Activated naive CD4-positive, alpha-beta T cell (primary cell): ENCODE measurements at regions not wholly inside any gene's neighbourhood (a gene's known extent, or its start where the extent isn't known, plus 50 kb on each side); places are given as distances from the start of the nearest gene placed in this dataset.

Experiments
- DNase-seq, 4 experiments: peaks; one replicate each; lab custom pipeline; 2025; lab: John Stamatoyannopoulos, UW

DNA sequence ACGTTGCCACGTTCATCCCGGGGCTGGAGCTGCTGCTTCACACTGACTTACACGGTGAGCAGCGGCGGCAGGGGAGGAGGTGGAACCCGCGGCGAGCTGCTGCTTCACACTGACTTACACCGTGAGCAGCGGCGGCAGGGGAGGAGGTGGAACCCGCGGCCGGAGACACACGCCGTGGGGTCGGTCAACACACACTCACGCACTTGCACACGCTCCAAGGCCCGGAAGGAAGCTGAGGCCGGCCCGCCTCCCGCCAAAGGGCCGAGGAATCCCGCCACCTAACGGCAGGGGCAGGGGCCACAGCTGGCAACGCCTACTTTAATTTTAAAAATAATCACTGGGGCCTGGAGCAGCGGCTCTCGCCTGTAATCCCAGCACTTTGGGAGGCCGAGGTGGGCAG lies 94.4 kb upstream of the FOXC1 start:
- no peak for DNase-seq

DNA sequence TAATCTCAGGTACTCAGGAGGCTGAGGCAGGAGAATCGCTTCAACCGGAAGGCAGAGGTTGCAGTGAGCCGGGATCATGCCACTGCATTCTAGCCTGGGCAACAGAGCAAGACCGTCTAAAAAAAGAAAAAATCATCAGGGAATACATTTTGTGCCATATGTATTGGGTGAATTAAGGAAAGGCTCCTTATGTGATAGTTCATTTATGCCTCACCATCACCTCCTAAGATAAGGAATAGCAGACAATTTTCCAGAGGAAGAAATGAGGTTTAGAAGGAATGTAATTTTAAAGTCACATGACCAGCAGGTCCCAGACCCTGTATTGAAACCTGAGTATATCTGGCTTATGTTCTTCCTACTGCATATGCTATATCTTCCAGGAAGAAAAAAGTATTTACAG lies 93.9 kb upstream of the FOXC1 start:
- no peak for DNase-seq

DNA sequence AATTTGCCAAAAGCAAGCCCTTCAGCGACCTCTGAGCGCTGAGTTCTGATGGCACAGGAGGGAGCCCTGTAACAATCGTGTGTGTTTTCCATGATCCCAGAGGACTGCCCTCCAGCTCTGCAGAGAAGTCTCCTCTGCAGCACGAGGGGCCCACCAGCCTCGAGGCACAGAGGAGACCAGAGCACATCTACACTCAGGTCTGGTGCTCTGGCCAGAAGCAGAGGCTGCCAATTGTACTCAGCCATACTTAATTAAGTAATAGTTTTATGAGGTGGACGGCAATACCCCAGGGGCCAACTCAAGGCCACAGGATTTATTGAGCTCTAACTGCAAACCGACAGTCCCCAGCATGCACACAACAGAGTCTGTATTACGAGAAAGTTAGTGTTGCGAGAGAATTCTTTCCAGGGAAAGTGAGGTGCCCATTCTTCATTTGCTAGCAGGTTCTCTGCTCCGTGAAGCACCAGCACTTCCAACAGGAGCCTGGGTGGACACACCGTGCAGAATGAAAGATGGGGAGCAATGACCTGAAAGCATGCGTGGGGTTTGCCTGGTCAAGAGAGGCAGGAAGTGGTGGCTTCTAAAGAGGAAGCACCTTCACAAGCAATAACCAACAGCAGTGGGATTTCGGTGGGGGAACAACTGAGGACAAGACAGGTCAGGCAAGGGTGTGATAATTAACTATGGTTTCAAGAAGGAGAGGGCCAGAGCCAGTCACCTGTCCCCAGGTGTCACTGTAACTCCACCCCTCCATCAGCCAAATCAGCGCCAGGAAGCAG lies 92.8 kb upstream of the FOXC1 start:
- no peak for DNase-seq

DNA sequence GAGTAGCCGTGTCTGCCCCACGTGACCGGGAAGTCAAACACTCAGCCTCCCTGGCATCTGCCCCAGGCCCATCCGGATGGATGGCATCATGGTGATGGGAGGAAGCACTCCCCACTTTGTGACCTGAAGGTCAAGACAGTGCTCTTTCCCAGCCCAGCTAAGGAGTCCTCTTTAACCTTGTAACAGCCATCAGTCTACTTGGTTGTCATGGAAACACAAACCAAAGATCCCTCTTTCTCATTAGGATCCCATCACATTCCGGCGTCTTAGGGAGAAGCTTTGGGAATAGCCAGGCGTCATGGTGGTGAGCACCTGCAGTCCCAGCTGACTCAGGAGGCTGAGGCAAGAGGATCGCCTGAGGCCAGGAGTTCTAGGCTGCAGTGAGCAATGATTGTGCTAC lies 90.9 kb upstream of the FOXC1 start:
- DNase-seq = no peak

DNA sequence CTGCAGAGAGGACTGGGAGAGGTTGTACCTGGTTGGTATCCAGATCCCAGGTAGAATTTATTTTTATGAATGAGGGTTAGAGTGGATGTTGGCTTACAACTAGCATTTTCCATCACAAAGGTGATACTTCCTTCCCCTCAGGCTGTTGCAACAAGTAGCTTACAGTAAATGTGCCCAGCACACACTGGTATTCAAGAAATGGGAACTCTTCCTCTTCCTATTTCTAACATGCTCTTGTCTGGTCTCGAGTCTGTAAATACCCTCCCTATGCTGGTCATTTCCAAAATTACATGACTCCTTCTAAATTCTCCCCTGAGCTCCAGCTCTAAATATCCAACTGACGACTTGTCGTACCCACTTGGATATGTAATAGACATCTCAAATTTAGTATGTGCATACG lies 90.1 kb upstream of the FOXC1 start:
- DNase-seq = no peak

DNA sequence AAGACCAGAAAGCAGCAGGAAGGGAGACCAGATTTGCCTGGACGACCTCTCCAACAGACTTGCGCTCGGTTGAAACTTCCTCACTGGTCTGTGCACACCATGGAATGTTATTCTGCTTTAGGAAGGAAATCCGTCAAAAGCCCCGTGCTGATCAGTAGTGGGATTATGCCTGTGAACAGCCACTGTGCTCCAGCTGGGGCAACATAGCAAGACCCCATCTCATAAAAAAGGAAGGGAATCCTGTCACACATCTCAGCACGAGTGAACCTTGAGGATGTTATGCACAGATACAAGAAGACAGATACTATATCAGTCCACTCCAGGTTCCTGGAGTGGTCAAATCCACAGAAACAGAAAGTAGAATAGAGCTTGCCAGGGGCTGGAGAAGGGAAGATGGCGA lies 86.9 kb upstream of the FOXC1 start:
- no peak for DNase-seq

DNA sequence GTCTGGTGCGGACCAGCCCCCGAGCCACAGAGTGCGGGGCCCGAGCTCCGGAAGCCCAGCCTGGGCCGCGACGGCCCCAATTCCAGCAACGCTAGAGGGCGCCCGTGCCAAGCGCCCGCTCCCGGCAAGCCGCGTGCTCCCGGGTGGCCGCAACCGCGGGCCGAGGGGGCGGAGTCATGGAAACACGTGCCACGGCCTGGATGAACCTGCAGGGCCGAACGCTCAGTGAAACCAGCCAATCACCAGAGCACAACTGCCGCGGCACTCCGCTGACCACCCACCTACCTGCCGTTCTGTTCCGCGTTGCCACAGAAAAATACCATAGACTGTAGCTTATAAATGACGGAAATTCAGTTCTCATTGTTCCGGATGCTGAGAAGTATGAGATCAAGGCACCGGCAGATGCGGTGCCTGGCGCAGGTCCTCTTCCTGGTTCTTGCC lies 85.7 kb upstream of the FOXC1 start:
- peak; percentile 19 to 65 (median 33) for DNase-seq

DNA sequence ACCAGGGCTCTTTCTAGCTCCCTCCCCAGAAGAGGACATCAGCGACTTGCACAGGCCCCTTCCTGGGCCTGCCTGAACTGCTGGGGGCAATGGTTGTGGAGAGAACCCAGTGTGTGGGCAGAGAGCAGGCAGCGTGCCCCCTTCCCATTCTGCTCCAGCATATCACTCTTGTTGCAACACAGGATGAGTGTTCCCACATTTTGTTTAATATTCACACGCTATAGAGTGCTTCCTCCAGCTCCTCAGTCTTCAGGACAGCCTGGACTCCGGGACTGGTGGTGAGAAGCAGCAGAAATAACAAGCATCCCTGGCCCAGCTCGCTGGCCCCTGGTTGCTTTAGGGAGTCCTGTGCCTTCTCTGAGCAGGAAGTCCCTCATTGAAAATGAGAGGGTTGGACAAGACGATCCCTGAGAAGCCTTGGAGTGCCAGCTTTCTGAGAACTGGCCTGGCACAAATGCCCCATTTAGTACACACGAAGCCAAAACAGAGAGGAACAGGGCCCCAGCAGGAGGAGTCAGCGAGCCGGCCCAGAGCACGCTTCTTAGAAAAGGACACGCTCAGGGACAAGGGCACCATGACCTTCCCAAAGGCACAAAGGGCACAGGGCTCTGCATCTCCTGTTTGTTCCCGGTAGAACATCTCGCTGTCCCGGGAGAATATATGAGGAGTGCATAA lies 84.2 kb upstream of the FOXC1 start:
- no peak for DNase-seq

DNA sequence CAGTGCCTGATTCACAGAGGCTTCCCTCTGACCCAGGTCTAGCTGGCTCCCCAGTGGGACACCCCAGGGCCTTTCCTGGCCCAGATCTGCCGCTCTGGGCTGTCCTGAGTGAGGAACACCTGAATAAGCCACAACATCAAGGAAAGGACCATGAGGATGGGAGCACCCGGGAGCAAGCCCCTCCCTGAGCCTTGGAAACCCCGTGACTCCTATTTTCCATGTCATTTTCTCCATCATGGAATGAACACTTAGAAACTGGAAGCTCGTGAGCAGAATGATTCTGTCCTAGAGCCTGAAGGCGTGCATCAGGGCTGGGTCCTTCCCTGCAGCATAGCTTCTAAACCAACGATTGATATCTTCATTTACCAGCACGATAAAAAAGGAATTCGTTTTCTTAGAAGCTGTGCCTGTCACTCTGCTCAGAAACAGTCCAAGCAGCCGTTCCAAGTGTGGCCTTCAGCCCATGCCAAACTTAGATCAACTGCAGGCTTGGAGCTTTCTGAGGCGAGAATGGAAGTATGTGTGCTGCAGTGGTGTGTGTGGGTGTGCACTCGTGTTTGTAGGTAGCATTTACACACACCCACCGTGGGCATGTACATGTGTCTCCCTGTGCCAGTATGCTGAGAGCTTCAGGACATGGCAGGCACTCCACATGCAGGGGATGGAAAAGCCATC lies 83.2 kb upstream of the FOXC1 start:
- DNase-seq = no peak

DNA sequence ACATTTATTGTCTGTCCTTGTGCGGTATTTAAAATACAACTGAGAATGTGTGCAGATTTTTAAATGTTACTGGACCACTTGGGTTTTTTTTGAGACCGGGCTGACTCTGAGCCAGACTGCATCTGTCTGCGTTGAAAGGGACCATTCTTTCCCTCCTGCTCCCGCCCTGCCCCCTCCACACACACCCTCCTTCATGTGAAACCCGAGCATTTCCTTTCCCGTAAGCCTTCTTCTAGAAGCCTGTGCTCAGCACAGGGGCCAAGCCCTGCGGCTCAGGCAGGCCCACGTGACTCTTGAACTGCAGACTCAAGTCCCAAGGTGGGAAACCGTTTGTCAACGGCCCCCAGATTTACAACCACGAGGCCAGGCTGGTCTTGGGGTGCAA lies 82.7 kb upstream of the FOXC1 start:
- peak in 2 of 4 experiments; percentile 18 to 29 for DNase-seq

DNA sequence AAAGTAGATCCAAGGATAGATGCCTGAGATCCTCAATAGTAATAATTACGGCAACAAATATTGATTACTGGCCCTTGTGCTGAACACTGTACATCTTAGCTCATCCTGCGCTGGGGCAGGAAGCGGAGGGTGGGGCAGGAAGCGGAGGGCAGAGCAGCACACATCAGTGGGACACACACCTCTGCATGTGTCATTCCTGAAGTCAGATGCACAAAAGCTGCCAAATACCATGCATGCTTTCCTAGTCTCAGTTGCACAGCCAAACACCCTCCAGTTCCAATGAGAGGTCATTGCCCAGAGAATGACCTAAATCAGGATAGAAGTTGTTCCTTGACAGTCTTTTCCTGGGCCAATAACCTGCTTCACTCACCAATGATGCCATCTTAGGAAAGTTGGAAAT lies 74.4 kb upstream of the FOXC1 start:
- DNase-seq = peak in 2 of 4 experiments; percentile 14 to 16

DNA sequence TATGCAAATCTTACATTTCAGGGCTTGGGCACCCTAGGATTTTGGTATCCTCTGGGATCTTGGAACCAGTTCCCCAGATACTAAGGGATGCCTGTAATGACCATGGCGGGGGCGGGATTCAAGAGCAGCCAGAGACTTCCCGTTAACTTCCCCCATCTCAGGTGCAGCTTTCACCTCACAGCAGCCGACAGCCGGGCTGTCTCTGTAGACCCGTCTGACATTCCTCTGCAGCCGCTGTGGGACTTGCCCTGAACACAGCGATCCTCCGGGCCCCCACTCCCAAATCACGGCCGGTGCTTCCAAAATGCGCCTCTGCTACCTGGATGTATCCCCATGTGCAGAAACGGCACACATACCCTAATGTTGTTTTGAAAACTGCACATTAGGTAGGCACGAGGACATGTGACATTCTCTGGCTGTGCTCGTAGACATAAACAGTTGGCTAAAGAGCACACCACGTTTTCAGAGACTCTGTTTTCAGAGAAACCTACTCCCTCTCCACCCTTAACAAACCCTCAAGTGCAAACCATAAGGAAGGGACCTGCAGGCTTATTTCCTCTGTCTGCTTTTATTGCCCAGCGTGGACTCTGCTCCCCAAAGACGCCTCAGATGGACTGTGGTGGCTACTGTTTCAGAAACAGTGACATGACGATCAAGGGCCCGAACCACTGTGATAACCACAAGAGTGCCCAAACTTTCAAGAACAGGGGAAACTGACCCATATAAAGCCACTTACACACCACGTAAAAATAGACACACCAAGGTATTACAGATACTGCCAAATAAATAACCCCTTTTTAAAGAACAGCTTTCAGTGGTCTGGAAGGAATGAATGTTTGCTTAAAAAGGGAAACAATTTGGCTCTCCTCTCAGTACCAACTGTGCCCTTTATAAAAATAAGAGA lies 72.9 kb upstream of the FOXC1 start:
- no peak for DNase-seq

DNA sequence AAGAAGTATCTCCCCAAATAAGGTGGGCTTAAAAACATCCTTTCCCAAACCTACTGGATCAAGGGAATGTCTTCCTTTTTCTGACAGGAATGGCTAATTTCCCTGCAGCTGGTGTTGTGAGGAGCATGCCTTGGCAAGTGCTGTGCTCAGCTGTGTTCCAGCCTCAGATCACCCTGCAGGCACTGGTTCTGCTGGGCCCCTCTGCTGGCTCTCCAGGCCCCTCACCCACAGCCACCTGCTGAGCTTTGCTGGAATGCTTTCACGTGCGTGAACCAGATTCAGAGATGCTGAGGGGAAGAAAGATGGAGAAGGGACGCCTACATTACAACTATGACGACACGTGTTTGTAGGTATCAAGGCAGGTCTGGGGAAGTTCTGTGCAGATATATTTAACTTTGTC lies 71.3 kb upstream of the FOXC1 start:
- DNase-seq = no peak

DNA sequence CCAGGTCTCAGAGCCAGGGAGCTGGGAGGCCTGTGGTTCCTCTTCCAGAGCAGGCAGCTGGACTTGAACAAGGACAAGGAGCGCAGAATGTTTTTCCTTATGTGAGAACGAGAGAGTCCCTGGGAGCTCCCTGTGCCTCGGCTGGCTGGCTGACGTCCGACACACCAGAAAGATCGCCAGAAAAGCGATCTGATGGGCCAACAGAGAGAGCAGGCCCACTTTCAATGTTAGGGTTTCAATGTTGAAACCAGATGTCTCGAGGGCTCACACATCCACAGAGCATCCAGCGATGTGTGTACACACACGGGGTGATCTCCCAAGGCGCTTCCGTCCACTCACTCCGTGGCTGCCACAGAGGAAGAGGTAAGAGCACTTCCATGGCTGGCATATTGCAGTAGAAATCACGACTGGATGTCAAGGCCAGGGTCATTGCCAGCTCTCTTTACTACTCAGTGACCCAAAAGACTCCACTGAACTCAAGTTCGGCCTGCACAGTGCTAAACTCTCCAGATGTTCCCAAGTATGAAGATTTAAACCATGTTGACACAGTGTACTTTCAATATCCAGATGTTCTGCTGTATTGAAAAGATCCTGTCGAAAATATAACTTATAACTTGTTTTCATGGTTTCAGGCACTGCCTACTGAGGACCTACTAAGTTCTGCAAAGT lies 70.8 kb upstream of the FOXC1 start:
- DNase-seq = no peak

DNA sequence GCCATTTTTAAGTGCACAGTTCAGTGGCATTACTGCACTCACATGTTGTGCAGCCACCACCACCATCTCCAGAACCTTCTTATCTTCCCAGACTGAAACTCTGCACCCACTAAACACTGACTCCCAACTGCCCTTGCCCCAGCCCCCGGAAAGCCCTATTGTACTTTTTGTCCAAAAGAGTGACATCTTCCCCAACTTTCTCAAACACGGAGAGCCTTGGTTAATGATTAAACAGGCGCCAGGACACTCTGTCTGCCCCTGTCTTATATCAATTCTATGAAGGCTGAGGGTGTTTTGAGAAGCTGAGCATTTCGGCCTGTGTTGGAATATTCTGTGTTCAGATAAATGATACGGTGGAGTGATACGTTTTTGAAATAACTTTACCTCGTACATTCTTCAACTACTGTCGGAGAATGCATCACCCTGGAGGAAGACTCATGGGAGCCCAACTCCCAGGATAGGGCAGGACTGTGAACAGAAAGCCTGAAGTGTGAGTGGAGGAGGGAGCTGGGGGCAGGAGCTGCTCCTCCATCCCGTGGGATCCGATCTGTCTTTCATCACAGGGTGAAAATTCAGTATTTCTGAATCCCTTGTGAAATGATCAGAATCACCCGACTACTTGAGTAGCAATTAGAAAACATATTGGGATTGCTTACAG lies 68.7 kb upstream of the FOXC1 start:
- no peak for DNase-seq

DNA sequence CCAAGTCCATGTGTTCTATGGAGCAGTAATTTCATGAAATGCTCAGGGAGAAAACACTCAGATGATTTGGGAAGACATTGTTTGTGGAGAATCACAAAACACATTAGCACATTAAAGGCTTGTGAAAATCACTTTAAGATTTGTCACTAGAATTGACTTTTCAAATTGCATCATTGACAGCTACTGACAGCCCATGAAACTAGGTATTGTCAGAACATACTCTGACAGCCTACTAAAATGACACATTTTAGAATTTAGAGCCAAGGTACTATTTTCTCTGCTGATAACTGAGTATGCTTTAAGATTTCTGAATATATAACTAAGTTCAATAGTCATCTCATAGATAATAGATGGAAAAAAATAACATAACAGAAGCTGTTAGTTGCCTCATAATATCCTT lies 67.4 kb upstream of the FOXC1 start:
- no peak for DNase-seq

DNA sequence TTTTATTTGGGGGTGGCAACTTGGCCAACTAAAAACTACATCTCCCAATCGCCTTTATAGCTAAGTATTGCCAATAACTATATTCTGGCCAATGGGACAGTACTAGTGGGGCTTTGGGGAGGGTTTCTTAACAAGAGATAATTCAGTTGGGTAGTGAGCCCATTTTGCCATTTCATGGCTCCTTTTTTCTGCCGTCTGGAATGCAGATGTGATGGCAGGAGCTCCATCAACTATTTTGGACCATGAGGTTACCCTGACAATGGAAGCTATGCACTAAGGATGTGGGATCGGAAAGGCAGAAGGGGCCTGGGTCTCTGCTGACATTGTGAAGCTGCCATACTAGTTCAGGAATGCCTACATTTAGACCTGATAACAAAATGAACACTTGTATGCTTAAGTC lies 67.0 kb upstream of the FOXC1 start:
- no peak for DNase-seq

DNA sequence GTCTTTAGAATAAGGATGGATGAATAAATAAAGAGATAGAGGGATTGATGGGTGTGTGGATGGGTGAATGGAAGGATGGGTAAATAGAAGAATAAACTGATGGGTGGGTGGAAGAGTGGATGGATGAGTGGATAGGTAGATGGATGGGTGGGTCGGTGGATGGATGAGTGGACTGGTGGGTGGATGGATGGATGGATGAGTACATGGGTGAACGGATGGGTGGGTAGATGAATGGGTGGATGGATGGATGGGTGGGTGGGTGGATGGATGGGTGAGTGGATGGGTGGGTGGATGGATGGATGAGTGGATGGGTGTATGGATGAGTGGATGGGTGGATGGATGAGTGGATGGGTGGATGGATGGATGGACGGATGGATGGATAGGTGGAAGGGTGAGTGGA lies 65.7 kb upstream of the FOXC1 start:
- no peak for DNase-seq

DNA sequence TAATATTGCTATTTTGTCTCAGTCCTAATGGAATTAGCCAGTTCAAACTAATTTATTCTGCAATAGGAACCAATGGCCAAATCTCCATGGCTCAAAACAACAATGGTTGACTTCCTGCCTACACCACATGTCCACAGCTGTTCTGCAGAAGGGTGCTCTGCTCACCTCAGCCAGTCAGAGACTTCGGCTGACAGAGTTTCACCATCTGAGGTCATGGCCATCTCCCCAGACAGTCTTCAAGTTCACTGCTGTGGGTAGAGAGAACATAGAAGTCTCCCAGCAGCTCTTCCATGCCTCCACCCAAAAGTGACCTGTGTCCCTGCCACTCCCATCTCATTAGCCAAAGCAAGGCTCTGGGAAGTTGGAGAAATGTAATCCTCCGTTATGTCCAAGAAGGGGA lies 65.1 kb upstream of the FOXC1 start:
- DNase-seq = no peak

DNA sequence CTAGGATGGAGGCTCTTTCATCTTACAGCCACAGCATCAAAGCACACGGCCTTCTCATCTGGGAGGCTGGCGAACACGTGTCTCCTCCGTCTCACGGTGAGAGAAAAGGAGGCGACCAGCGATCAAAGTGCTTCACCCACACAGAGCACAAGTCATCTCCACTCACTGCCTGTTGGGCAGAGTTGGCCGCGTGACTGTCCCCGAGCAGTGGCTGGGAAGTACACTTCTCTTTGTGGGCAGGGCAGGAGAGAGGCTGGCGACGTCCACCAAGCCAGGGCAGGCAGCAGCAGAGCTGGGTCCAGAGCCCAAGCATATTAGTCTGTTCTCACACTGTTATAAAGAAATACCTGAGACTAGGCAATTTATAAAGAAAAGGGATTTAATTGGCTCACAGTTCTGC lies 64.1 kb upstream of the FOXC1 start:
- no peak for DNase-seq

DNA sequence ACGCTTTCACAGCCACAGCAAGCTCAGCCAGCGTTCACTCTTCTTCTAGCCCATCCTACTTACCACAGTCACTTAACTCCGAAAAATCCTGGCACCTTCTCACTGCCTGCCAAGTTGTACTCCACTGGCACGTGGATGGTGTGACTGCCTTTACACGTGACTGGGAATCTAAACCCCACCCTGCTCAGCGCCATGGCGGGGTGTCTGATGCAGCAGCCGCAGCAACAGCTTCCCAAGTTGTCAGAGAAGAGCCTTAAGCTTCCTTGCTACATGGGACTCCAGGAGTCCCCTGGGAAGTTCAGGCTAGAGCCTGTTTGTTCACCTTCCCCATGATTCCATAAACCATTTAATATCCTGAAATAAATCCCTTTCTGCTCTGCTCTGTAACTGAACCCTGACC lies 61.9 kb upstream of the FOXC1 start:
- no peak for DNase-seq
